ENCODE measurements at regions not wholly inside any gene's neighbourhood (a gene's known extent, or its start where the extent isn't known, plus 50 kb on each side); places are given as distances from the start of the nearest gene placed in this dataset.
A peak's percentile ranks its signal among the peaks of the same experiment; 100 is the strongest.

GRCh38 chr21:28342212-28342810 is 650.4 kb downstream of the LTN1 start:
- no peaks in the 10 kb centered on the region for H4K20me1 ChIP-seq (ENCODE audit: insufficient read depth, low read length)
- H3K36me3 Mint-ChIP-seq (ENCODE audit: low read depth, unreplicated experiment) = no peaks in the 10 kb centered on the region
- no peak for TF ChIP-seq EZH2 (IDR thresholded peaks at IDR 0.05; ENCODE audit: insufficient read depth, low read length)
- DNase-seq (ENCODE audit: low read depth) (peak; percentile 69), FAIRE-seq (peak; percentile 59)
- H3K4me2 ChIP-seq (ENCODE audit: low read length) = no peak overlapping the region
- H3K4me1 Mint-ChIP-seq (ENCODE audit: low read depth, unreplicated experiment) = peaks cover 8% of the 10 kb centered on the region
- H3K36me3 ChIP-seq (ENCODE audit: insufficient read depth, low read length) = no peaks in the 10 kb centered on the region
- H3K4me1 ChIP-seq (ENCODE audit: insufficient read depth, low read length) = no peaks in the 10 kb centered on the region
- H3K27me3 Mint-ChIP-seq (ENCODE audit: low read depth, unreplicated experiment) = peaks cover 4% of the 10 kb centered on the region
- H3K27ac Mint-ChIP-seq (ENCODE audit: unreplicated experiment) = peak overlapping the region; percentile 6
- H3K4me3 Mint-ChIP-seq (ENCODE audit: unreplicated experiment) = no peak overlapping the region
- H3K27me3 ChIP-seq (ENCODE audit: insufficient read depth, low read length) = no peaks in the 10 kb centered on the region
- no peak overlapping the region for H3K27ac ChIP-seq (ENCODE audit: low read depth, low read length)
- no peak overlapping the region for H3K9ac ChIP-seq (ENCODE audit: low read length)
- no peak overlapping the region for H3K4me3 ChIP-seq (ENCODE audit: insufficient read depth, low read depth, low read length)
- H3K9me3 Mint-ChIP-seq (ENCODE audit: unreplicated experiment) = no peaks in the 10 kb centered on the region
- H3K79me2 ChIP-seq (ENCODE audit: insufficient read depth, low read length) = no peaks in the 10 kb centered on the region
- H3K9me3 ChIP-seq (ENCODE audit: insufficient read depth, low read depth, low read length) = no peaks in the 10 kb centered on the region
- no peak overlapping the region for H2AFZ ChIP-seq (ENCODE audit: low read depth, low read length)

- Mint-ChIP-seq H3K36me3 (ENCODE audit: low read depth, unreplicated experiment) (no peaks in the 10 kb centered on the region), H3K27ac (ENCODE audit: unreplicated experiment) (no peak overlapping the region)
- H2AFZ ChIP-seq (ENCODE audit: low read depth, low read length) = no peak overlapping the region
Measured at GRCh38 chr21:28339403-28339802, 653.3 kb downstream of the LTN1 start.

GRCh38 chr21:28338701-28339305 is 653.9 kb downstream of the LTN1 start:
- H3K27ac Mint-ChIP-seq (ENCODE audit: unreplicated experiment) = no peak overlapping the region
- H4K20me1 ChIP-seq (ENCODE audit: insufficient read depth, low read length) = no peaks in the 10 kb centered on the region
- no peak overlapping the region for H3K4me3 ChIP-seq (ENCODE audit: insufficient read depth, low read depth, low read length)
- TF ChIP-seq CTCF (IDR thresholded peaks at IDR 0.05; ENCODE audit: insufficient read depth, low read depth, low read length) = no peak
- TF ChIP-seq EZH2 (IDR thresholded peaks at IDR 0.05; ENCODE audit: insufficient read depth, low read length) = no peak
- no peaks in the 10 kb centered on the region for H3K36me3 ChIP-seq (ENCODE audit: insufficient read depth, low read length)
- H3K79me2 ChIP-seq (ENCODE audit: insufficient read depth, low read length) = no peaks in the 10 kb centered on the region
- no peak for DNase-seq (ENCODE audit: low read depth)
- no peak for FAIRE-seq
- peaks cover 4% of the 10 kb centered on the region for H3K27me3 Mint-ChIP-seq (ENCODE audit: low read depth, unreplicated experiment)
- no peaks in the 10 kb centered on the region for H3K36me3 Mint-ChIP-seq (ENCODE audit: low read depth, unreplicated experiment)
- H3K27me3 ChIP-seq (ENCODE audit: insufficient read depth, low read length) = no peaks in the 10 kb centered on the region
- no peaks in the 10 kb centered on the region for H3K4me1 ChIP-seq (ENCODE audit: insufficient read depth, low read length)
- H3K4me1 Mint-ChIP-seq (ENCODE audit: low read depth, unreplicated experiment) = peaks cover 8% of the 10 kb centered on the region
- H3K9ac ChIP-seq (ENCODE audit: low read length) = no peak overlapping the region
- no peak overlapping the region for H3K4me2 ChIP-seq (ENCODE audit: low read length)
- H3K9me3 Mint-ChIP-seq (ENCODE audit: unreplicated experiment) = no peaks in the 10 kb centered on the region
- H2AFZ ChIP-seq (ENCODE audit: low read depth, low read length) = no peak overlapping the region
- H3K9me3 ChIP-seq (ENCODE audit: insufficient read depth, low read depth, low read length) = no peaks in the 10 kb centered on the region
- H3K4me3 Mint-ChIP-seq (ENCODE audit: unreplicated experiment) = no peak overlapping the region
- no peak overlapping the region for H3K27ac ChIP-seq (ENCODE audit: low read depth, low read length)

More at GRCh38 chr21:28339403-28339802, 653.3 kb downstream of the LTN1 start:
- Histone ChIP-seq H3K79me2 (ENCODE audit: insufficient read depth, low read length) (no peaks in the 10 kb centered on the region), H4K20me1 (ENCODE audit: insufficient read depth, low read length) (no peaks in the 10 kb centered on the region), H3K4me1 (ENCODE audit: insufficient read depth, low read length) (no peaks in the 10 kb centered on the region), H3K4me3 (ENCODE audit: insufficient read depth, low read depth, low read length) (no peak overlapping the region), H3K27ac (ENCODE audit: low read depth, low read length) (no peak overlapping the region), H3K9ac (ENCODE audit: low read length) (no peak overlapping the region), H3K36me3 (ENCODE audit: insufficient read depth, low read length) (no peaks in the 10 kb centered on the region), H3K9me3 (ENCODE audit: insufficient read depth, low read depth, low read length) (no peaks in the 10 kb centered on the region), H3K27me3 (ENCODE audit: insufficient read depth, low read length) (no peaks in the 10 kb centered on the region), H3K4me2 (ENCODE audit: low read length) (no peak overlapping the region)
- TF ChIP-seq EZH2 (IDR thresholded peaks at IDR 0.05; ENCODE audit: insufficient read depth, low read length) (no peak), CTCF (IDR thresholded peaks at IDR 0.05; ENCODE audit: insufficient read depth, low read depth, low read length) (no peak)
- Mint-ChIP-seq H3K4me1 (ENCODE audit: low read depth, unreplicated experiment) (peaks cover 8% of the 10 kb centered on the region), H3K27me3 (ENCODE audit: low read depth, unreplicated experiment) (peaks cover 4% of the 10 kb centered on the region), H3K4me3 (ENCODE audit: unreplicated experiment) (no peak overlapping the region), H3K9me3 (ENCODE audit: unreplicated experiment) (no peaks in the 10 kb centered on the region)
- DNase-seq (ENCODE audit: low read depth) (no peak), FAIRE-seq (no peak)
